ENCODE measurements at regions not wholly inside any gene's neighbourhood (a gene's known extent, or its start where the extent isn't known, plus 50 kb on each side); places are given as distances from the start of the nearest gene placed in this dataset.

GRCh38 chr13:54261856-54262255, 1233.2 kb downstream of the OLFM4 start (continued):
- TF ChIP-seq EZH2 (IDR thresholded peaks at IDR 0.05; ENCODE audit: low read depth, low read length, severe bottlenecking) (no peak), JUN (IDR thresholded peaks at IDR 0.05; ENCODE audit: low read depth, low read length) (no peak), TAF1 (IDR thresholded peaks at IDR 0.05; ENCODE audit: low read depth, low read length) (no peak), KDM1A (IDR thresholded peaks at IDR 0.05; ENCODE audit: borderline replicate concordance, low read length) (no peak), TEAD4 (IDR thresholded peaks at IDR 0.05; ENCODE audit: low read depth, low read length) (no peak), CHD1 (IDR thresholded peaks at IDR 0.05; ENCODE audit: low read depth, low read length) (no peak)

Measured in H1 (cell line).